Activated T-helper 17 cell treated with anti-CD3 and anti-CD28 coated beads, Interleukin-2, amount 50 U/mL, for 72 hours (primary cell): ENCODE measurements at regions not wholly inside any gene's neighbourhood (a gene's known extent, or its start where the extent isn't known, plus 50 kb on each side); places are given as distances from the start of the nearest gene placed in this dataset.

Source experiments
- ATAC-seq: fragments of 150-1000 bp; cut with Tn5 transposase; replicated peaks from 2 replicates; pipeline ENCODE4 v1.10.0; 2021; ENCODE audit warnings: mild to moderate bottlenecking, moderate library complexity
- H3K27ac Mint-ChIP-seq: one replicate; pipeline ENCODE4 v1.8.0; 2022; ENCODE audit warnings: mixed read lengths
- H3K27me3 Mint-ChIP-seq: one replicate; pipeline ENCODE4 v1.8.0; 2022; ENCODE audit warnings: mixed read lengths
- H3K36me3 Mint-ChIP-seq: one replicate; pipeline ENCODE4 v1.8.0; 2022; ENCODE audit warnings: low read depth, mild to moderate bottlenecking, mixed read lengths
- H3K4me1 Mint-ChIP-seq: one replicate; pipeline ENCODE4 v1.8.0; 2022; ENCODE audit warnings: mixed read lengths
- H3K4me3 Mint-ChIP-seq: one replicate; pipeline ENCODE4 v1.8.0; 2022; ENCODE audit warnings: mild to moderate bottlenecking, mixed read lengths
- H3K9me3 Mint-ChIP-seq: one replicate; pipeline ENCODE4 v1.8.0; 2022; ENCODE audit warnings: mixed read lengths

DNA sequence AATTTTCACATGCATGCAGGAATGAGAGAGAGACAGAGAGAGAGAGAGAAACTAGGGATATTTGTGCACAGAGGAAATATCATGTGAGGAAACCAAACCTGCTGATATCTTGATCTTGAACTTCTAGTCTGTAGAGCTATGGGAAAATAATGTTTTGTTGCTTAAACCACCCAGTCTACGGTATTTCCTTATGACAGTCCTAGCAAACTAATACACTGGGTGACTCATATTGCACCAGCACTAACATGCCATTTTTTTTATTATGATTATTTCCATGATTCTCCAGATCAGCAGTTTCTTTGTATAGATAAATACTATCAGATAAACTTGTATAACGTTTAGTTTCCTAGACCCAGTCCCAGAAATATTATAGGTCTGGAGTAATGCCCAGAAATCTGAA lies 1259.0 kb downstream of the ZPLD1 start:
- H3K36me3 Mint-ChIP-seq, result no peaks in the 10 kb centered on the region
- no peak overlapping the region for H3K27ac Mint-ChIP-seq
- H3K4me1 Mint-ChIP-seq, result no peaks in the 10 kb centered on the region
- no peaks in the 10 kb centered on the region for H3K27me3 Mint-ChIP-seq
- H3K9me3 Mint-ChIP-seq, result peaks cover 8% of the 10 kb centered on the region
- no peak for ATAC-seq
- no peak overlapping the region for H3K4me3 Mint-ChIP-seq

DNA sequence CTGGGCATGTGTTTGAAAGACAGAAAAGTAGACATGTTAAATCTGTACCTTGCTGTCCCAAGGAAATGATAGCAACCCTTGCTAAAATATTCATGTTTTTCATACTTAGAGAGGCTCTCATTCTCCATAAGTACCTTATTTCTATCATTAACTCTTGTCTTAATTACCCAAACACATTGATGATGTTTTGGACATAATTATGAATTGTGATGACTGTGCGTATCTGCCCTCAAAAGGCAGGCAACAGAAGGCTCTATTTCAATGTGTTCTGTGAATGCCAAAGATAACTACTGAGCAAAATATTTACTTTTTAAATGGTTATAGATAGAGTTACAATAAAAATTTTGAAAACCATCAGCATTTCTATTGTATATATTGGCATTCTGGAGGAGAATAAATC lies 1263.8 kb downstream of the ZPLD1 start:
- H3K27me3 Mint-ChIP-seq, result no peaks in the 10 kb centered on the region
- no peaks in the 10 kb centered on the region for H3K4me1 Mint-ChIP-seq
- ATAC-seq, result no peak
- no peaks in the 10 kb centered on the region for H3K36me3 Mint-ChIP-seq
- H3K4me3 Mint-ChIP-seq, result no peak overlapping the region
- no peak overlapping the region for H3K27ac Mint-ChIP-seq
- H3K9me3 Mint-ChIP-seq, result no peaks in the 10 kb centered on the region

DNA sequence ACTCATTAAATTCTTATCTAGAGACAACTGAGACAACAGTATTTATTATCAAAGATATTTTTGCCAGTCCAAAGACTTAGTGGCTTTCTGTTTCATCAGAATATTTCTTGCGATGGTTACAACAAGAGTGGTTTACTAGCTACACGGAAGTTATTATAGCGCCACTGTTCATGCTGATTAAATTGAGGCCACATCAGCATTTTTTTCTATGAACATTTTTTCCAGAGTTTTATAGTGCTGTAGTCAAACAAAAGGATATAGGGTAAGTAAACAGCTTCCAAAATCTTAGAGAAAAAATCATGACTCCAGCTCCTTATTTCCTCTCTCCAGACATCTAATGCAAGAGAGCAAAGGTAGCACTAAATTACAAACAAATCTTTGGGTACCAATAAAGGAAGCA lies 1264.4 kb downstream of the ZPLD1 start:
- Mint-ChIP-seq H3K27ac (no peak overlapping the region), H3K36me3 (no peaks in the 10 kb centered on the region), H3K9me3 (no peaks in the 10 kb centered on the region), H3K4me1 (no peaks in the 10 kb centered on the region), H3K27me3 (no peaks in the 10 kb centered on the region), H3K4me3 (no peak overlapping the region)
- no peak for ATAC-seq

DNA sequence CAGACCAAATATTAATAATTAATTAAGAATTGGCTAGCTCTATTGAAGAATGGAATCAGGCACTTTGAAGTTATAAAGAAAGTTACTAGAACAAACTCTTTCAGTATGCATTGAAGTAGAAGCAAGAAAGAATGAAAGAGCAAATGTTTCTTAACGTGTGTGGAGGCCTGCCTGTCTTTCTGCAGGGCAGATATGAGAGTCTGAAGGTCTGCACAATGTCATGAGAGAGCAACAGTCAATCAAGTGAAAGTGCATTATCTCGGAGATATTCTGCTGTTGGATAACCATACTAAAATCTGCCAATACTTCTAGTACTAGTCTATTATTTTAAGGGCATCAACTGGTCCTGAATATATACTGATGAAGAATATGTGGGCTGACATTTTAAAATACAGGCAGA lies 1270.8 kb downstream of the ZPLD1 start:
- Mint-ChIP-seq H3K27ac (no peak overlapping the region), H3K27me3 (no peaks in the 10 kb centered on the region), H3K4me1 (no peaks in the 10 kb centered on the region), H3K4me3 (no peak overlapping the region), H3K9me3 (no peaks in the 10 kb centered on the region), H3K36me3 (no peaks in the 10 kb centered on the region)
- no peak for ATAC-seq

DNA sequence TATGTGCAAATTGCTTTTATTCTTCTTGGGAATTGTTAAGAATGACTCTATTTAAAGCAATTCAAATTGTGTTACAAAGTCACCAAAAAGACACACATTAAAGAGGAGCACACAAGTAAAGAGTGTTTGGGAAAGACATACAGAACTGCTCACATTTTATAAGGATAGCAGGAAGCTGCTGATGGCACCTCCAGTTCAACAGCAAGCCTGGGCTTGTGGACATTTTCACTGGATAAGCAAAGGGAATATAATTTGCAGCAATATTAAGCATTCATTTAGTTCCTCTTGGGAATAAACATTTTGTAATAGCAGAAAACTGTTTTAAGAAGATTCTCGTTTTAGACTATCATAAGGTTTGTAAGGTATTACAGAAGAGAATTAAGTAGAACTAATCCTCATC lies 1271.9 kb downstream of the ZPLD1 start:
- no peak for ATAC-seq
- Mint-ChIP-seq H3K27ac (no peak overlapping the region), H3K4me3 (no peak overlapping the region), H3K27me3 (no peaks in the 10 kb centered on the region), H3K36me3 (no peaks in the 10 kb centered on the region), H3K4me1 (no peaks in the 10 kb centered on the region), H3K9me3 (no peaks in the 10 kb centered on the region)

DNA sequence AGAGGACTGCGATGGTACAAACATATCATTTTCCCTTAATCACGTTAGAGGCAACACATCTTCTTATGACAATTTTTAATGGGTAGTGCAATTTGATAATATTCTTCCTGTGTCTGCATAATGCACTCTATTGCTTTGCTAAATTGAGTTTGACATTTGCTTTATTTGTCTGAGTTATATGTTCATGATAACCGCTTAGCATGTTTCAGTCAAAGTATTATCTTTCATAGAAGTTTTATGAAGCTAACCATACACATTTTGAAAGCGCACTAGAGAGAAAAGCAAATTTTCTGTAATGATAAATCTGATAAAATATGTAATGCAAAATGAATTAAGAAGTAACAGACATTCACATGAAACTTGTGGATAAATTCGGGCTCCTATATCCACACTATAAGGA lies 1276.9 kb downstream of the ZPLD1 start:
- Mint-ChIP-seq H3K27ac (no peak overlapping the region), H3K4me3 (no peak overlapping the region), H3K36me3 (no peaks in the 10 kb centered on the region), H3K9me3 (peaks cover 10% of the 10 kb centered on the region), H3K27me3 (no peaks in the 10 kb centered on the region), H3K4me1 (no peaks in the 10 kb centered on the region)
- no peak for ATAC-seq

DNA sequence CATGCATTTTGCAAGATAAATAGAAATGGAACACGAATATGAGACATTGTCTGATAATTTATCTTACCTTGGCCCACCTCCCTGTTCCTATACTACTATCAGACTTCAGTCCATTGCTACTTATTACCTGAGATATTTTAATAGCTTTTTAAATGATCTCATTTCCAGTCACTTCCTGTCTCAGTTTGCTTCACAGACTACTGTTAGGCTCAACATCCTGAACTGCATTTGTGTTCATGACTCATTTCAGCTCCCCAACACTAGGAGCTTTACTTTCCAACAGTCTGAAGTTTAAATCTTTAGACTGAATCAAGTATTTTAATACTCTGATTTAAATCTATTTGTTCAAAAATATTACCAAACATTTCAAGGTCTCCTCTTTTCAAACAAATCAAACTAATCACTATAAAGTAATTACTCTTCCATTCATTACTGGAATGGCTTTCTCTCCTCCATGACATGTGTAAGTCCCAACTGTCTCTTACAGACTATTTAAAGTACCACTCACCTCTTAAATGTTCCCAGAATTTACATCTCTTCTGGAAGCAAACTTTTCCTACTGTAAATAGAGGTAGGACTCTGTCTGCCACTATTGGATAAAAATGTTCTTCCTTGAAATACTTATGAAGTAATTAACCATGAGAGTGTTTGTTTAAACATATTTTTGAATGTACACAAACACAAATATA lies 1277.6 kb downstream of the ZPLD1 start:
- no peaks in the 10 kb centered on the region for H3K27me3 Mint-ChIP-seq
- no peak overlapping the region for H3K4me3 Mint-ChIP-seq
- no peak overlapping the region for H3K27ac Mint-ChIP-seq
- H3K36me3 Mint-ChIP-seq, result no peaks in the 10 kb centered on the region
- no peaks in the 10 kb centered on the region for H3K4me1 Mint-ChIP-seq
- no peak for ATAC-seq
- H3K9me3 Mint-ChIP-seq, result peaks cover 12% of the 10 kb centered on the region

DNA sequence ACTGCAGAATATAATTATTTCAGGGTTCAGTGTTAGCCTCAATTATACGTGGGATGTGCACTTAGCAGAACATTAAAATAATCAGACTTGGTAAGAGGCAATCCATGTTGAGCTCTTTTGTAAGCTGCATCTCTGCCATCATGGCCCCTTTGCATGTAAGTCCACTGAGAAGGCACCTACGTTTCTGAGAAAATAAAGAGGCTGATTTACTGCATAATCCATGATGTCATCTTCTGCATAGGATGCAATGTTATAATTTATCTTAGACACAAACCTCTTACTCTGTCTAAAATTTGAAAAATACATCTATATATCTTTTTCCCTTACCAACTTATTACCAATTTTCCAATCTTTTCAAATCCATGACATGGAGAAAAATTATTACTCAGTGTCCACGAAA lies 1294.7 kb downstream of the ZPLD1 start:
- no peaks in the 10 kb centered on the region for H3K27me3 Mint-ChIP-seq
- no peak overlapping the region for H3K27ac Mint-ChIP-seq
- no peaks in the 10 kb centered on the region for H3K9me3 Mint-ChIP-seq
- H3K36me3 Mint-ChIP-seq, result no peaks in the 10 kb centered on the region
- H3K4me3 Mint-ChIP-seq, result no peak overlapping the region
- no peaks in the 10 kb centered on the region for H3K4me1 Mint-ChIP-seq
- no peak for ATAC-seq

DNA sequence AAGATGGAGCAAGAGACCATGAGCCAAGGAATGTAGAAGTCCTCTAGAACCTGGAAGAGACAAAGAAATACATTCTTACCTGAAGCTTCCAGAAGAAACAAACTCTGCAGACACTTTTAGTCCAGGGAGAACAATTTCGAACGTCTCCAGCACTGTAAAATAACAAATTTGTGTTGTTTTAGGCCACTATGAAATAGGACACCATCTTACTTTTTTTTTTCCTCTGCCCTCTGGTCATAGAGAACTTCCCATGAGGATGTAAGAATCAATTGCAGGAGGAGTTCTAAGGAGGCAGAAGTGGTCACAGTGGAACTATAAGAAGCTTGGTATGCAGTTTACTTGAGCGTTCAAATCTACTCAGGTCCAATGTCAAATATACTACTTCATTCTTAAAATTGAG lies 1295.9 kb downstream of the ZPLD1 start:
- no peaks in the 10 kb centered on the region for H3K4me1 Mint-ChIP-seq
- no peaks in the 10 kb centered on the region for H3K36me3 Mint-ChIP-seq
- H3K9me3 Mint-ChIP-seq, result no peaks in the 10 kb centered on the region
- no peak for ATAC-seq
- no peaks in the 10 kb centered on the region for H3K27me3 Mint-ChIP-seq
- no peak overlapping the region for H3K4me3 Mint-ChIP-seq
- H3K27ac Mint-ChIP-seq, result no peak overlapping the region

DNA sequence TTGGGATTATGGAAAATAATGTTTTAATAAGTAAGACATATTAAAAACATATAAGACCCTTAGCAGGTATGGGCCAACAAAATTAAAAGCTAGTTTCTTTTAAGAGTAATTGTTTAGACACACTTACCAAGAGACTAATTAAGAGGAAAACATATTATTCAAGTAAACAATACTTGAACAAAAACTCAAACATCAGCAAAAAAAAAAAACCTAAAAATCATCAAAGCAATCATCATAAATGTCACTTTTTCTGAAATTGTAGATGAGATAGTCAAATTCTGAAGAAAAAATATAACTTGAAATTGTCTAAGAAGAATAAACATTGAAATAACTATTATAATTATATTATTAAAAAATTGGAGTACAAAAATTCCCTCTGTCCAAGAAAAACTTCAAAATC lies 1318.2 kb downstream of the ZPLD1 start:
- H3K27me3 Mint-ChIP-seq, result no peaks in the 10 kb centered on the region
- H3K27ac Mint-ChIP-seq, result no peak overlapping the region
- H3K9me3 Mint-ChIP-seq, result peaks cover 5% of the 10 kb centered on the region
- no peaks in the 10 kb centered on the region for H3K4me1 Mint-ChIP-seq
- no peaks in the 10 kb centered on the region for H3K36me3 Mint-ChIP-seq
- no peak overlapping the region for H3K4me3 Mint-ChIP-seq
- ATAC-seq, result no peak

DNA sequence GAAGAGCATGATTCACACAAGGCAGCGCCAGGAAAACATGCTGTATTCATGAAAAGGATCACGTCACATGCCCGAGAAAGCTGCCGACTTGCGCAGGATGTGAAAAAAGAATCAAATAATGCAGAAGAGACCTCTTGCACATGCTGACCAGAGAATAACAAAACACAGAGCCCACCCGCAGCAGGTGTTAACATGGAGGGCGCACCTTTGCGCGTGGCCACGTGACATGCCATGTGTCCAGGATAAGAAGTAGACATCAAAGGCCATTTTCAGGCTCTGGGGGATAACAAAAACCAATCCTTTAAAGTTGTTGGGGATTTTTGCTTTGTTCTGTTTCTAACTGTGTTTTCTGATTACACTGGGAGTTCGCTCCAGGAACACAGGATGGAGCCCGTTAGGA lies 1332.8 kb downstream of the ZPLD1 start:
- H3K36me3 Mint-ChIP-seq, result no peaks in the 10 kb centered on the region
- no peak overlapping the region for H3K4me3 Mint-ChIP-seq
- H3K9me3 Mint-ChIP-seq, result peaks cover 6% of the 10 kb centered on the region
- no peak for ATAC-seq
- H3K27me3 Mint-ChIP-seq, result no peaks in the 10 kb centered on the region
- no peaks in the 10 kb centered on the region for H3K4me1 Mint-ChIP-seq
- no peak overlapping the region for H3K27ac Mint-ChIP-seq

DNA sequence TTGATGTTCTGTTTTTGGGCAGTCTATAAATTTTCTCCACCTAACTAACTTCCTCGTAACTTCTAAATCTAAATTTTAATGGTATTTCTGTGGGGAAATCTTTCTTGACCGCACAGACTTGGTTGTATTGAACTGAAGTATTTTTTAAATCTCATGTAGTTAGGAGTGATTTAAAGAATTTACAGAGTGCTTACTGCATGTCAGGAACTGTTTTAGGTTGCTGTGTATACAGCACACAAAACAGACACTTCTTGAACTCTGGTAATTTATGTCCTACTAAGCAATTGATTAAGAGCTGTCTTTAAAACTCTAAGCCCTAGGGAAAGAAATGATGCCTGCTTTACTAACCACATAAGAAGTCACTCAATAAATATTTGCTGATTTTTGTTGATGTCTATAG lies 1350.2 kb downstream of the ZPLD1 start:
- Mint-ChIP-seq H3K4me1 (no peaks in the 10 kb centered on the region), H3K4me3 (no peak overlapping the region), H3K9me3 (no peaks in the 10 kb centered on the region), H3K36me3 (no peaks in the 10 kb centered on the region), H3K27me3 (no peaks in the 10 kb centered on the region), H3K27ac (no peak overlapping the region)
- no peak for ATAC-seq

DNA sequence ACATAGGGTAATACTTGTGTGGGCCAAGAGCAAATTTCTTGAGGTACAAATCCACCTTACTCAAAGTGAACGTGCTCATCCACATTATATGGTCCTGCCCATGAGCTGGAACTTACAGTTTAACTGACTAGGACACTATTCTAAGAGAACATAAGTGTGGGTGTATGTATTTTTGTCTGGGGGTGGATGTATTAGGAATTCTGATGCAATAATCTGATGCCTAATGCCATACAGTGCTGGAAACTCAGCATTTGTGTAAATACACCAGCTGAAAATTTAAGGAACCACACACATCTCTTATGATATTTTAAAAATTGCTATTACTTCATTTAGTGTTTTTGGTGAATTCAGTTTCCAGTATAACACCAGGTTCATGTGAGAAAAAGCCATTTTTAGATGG lies 1350.7 kb downstream of the ZPLD1 start:
- H3K4me1 Mint-ChIP-seq, result no peaks in the 10 kb centered on the region
- no peaks in the 10 kb centered on the region for H3K27me3 Mint-ChIP-seq
- no peak overlapping the region for H3K27ac Mint-ChIP-seq
- H3K4me3 Mint-ChIP-seq, result no peak overlapping the region
- ATAC-seq, result no peak
- no peaks in the 10 kb centered on the region for H3K9me3 Mint-ChIP-seq
- H3K36me3 Mint-ChIP-seq, result no peaks in the 10 kb centered on the region

DNA sequence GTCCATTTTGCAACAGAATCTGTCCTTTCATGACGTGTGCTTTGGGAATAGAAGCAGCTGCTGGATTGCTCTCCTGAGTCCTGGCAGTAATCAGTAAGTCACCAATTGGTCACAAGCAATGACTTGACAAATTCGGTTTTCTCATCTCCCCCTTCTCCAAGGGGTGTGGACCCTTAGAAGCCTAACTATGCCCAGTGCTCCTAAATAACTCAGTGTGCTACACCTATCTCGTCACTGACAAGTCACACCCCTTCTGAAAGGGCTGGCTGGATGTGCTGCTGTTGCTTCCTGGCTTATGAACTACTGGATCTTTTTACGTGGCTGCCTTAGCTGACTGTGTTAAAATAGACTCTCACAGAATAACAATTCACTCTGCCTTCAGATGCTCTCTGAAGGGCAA lies 1351.5 kb downstream of the ZPLD1 start:
- no peak overlapping the region for H3K4me3 Mint-ChIP-seq
- no peaks in the 10 kb centered on the region for H3K9me3 Mint-ChIP-seq
- no peaks in the 10 kb centered on the region for H3K4me1 Mint-ChIP-seq
- H3K27ac Mint-ChIP-seq, result no peak overlapping the region
- ATAC-seq, result no peak
- H3K36me3 Mint-ChIP-seq, result no peaks in the 10 kb centered on the region
- no peaks in the 10 kb centered on the region for H3K27me3 Mint-ChIP-seq

DNA sequence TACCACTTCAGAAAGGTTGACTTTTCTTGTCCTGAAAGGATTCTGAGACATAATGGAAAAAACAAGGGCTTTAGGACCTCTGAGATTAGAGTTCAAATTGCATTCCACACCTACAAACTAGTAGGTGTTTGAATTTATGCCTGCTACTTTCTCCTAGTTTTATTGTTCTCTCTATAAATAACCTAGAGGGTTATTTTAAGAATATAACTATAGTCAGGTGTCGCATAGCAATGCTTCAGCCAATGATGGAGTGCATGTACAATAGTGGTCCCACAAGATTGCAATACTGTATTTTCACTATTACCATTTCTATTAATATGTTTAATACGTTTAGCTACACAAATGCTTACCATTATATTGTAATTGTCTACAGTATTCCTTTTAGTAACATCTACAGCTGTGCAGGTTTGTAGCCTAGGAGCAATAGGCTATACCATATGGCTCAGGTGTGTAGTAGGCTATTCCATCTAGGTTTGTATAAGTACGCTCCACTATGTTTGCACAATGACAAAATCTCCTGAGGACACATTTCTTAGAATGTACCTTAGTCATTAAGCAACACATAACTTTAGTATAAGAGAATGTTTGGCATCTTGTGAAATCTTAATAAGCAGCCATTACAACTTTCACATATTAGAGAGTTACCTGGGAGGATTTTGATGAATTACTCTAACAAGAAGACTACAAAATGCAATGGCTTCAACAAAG lies 1352.5 kb downstream of the ZPLD1 start:
- no peaks in the 10 kb centered on the region for H3K27me3 Mint-ChIP-seq
- H3K4me1 Mint-ChIP-seq, result no peaks in the 10 kb centered on the region
- no peak overlapping the region for H3K27ac Mint-ChIP-seq
- no peaks in the 10 kb centered on the region for H3K36me3 Mint-ChIP-seq
- peaks cover under 1% of the 10 kb centered on the region for H3K9me3 Mint-ChIP-seq
- H3K4me3 Mint-ChIP-seq, result no peak overlapping the region
- no peak for ATAC-seq
